Neural crest cell (in vitro differentiated cells): ENCODE measurements at regions not wholly inside any gene's neighbourhood (a gene's known extent, or its start where the extent isn't known, plus 50 kb on each side); places are given as distances from the start of the nearest gene placed in this dataset.

Source experiments
- DNase-seq: peaks from one replicate; pipeline ENCODE4 v3.0.0; 2021; ENCODE audit warnings: low read depth, mixed read lengths, low spot score
- H3K27ac Mint-ChIP-seq: one replicate; pipeline ENCODE4 v1.8.0; 2021; ENCODE audit warnings: mild to moderate bottlenecking, mixed read lengths; ENCODE audit not compliant: unreplicated experiment
- H3K27me3 Mint-ChIP-seq: 2 replicates; pipeline ENCODE4 v1.8.0; 2021; ENCODE audit warnings: low read depth, mild to moderate bottlenecking, mixed read lengths
- H3K36me3 Mint-ChIP-seq: 2 replicates; pipeline ENCODE4 v1.8.0; 2021; ENCODE audit warnings: low read depth, mild to moderate bottlenecking, mixed read lengths
- H3K4me1 Mint-ChIP-seq: 2 replicates; pipeline ENCODE4 v1.8.0; 2021; ENCODE audit warnings: mixed read lengths
- H3K4me3 Mint-ChIP-seq: one replicate; pipeline ENCODE4 v1.8.0; 2021; ENCODE audit warnings: mild to moderate bottlenecking, mixed read lengths
- H3K9me3 Mint-ChIP-seq: 2 replicates; pipeline ENCODE4 v1.8.0; 2021; ENCODE audit warnings: mixed read lengths
- TF ChIP-seq, protein P1 (sequence below): fragments of 200-600 bp; sonication (generic); conservative IDR thresholded peaks from 2 replicates; pipeline ENCODE4 v1.5.0; 2021; ENCODE audit warnings: antibody characterized with exemption, mild to moderate bottlenecking

- Mint-ChIP-seq H3K36me3 (no peaks in the 10 kb centered on the region), H3K27ac (no peak overlapping the region), H3K4me3 (no peak overlapping the region), H3K27me3 (peaks cover 15% of the 10 kb centered on the region), H3K9me3 (peaks cover 3% of the 10 kb centered on the region), H3K4me1 (no peaks in the 10 kb centered on the region)
- DNase-seq: no peak
- TF ChIP-seq, protein P1, sequence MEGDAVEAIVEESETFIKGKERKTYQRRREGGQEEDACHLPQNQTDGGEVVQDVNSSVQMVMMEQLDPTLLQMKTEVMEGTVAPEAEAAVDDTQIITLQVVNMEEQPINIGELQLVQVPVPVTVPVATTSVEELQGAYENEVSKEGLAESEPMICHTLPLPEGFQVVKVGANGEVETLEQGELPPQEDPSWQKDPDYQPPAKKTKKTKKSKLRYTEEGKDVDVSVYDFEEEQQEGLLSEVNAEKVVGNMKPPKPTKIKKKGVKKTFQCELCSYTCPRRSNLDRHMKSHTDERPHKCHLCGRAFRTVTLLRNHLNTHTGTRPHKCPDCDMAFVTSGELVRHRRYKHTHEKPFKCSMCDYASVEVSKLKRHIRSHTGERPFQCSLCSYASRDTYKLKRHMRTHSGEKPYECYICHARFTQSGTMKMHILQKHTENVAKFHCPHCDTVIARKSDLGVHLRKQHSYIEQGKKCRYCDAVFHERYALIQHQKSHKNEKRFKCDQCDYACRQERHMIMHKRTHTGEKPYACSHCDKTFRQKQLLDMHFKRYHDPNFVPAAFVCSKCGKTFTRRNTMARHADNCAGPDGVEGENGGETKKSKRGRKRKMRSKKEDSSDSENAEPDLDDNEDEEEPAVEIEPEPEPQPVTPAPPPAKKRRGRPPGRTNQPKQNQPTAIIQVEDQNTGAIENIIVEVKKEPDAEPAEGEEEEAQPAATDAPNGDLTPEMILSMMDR: no peak
Measured at GRCh38 chr6:105646391-105646867, 243.5 kb upstream of the PREP start.

GRCh38 chr6:105645958-105646357 lies 243.1 kb upstream of the PREP start:
- Mint-ChIP-seq H3K27ac (no peak overlapping the region), H3K9me3 (peaks cover 3% of the 10 kb centered on the region), H3K4me3 (no peak overlapping the region), H3K27me3 (peaks cover 15% of the 10 kb centered on the region), H3K4me1 (no peaks in the 10 kb centered on the region), H3K36me3 (no peaks in the 10 kb centered on the region)
- no peak for DNase-seq
- TF ChIP-seq, protein P1: no peak

- TF ChIP-seq, protein P1: no peak
- Mint-ChIP-seq H3K9me3 (peaks cover 3% of the 10 kb centered on the region), H3K4me1 (no peaks in the 10 kb centered on the region), H3K36me3 (no peaks in the 10 kb centered on the region), H3K27me3 (peaks cover 15% of the 10 kb centered on the region), H3K4me3 (no peak overlapping the region), H3K27ac (no peak overlapping the region)
- DNase-seq: no peak
Measured at GRCh38 chr6:105645156-105645555, 242.3 kb upstream of the PREP start.

GRCh38 chr6:105644691-105645090 lies 241.8 kb upstream of the PREP start:
- TF ChIP-seq, protein P1: no peak
- DNase-seq: no peak
- no peaks in the 10 kb centered on the region for H3K4me1 Mint-ChIP-seq
- peaks cover 3% of the 10 kb centered on the region for H3K9me3 Mint-ChIP-seq
- no peak overlapping the region for H3K27ac Mint-ChIP-seq
- peaks cover 15% of the 10 kb centered on the region for H3K27me3 Mint-ChIP-seq
- H3K36me3 Mint-ChIP-seq: no peaks in the 10 kb centered on the region
- no peak overlapping the region for H3K4me3 Mint-ChIP-seq

- Mint-ChIP-seq H3K36me3 (no peaks in the 10 kb centered on the region), H3K27ac (no peak overlapping the region), H3K9me3 (peaks cover 3% of the 10 kb centered on the region), H3K4me3 (no peak overlapping the region), H3K27me3 (peaks cover 11% of the 10 kb centered on the region), H3K4me1 (no peaks in the 10 kb centered on the region)
- TF ChIP-seq, protein P1: no peak
- no peak for DNase-seq
Measured at GRCh38 chr6:105644073-105644489, 241.2 kb upstream of the PREP start.

DNA sequence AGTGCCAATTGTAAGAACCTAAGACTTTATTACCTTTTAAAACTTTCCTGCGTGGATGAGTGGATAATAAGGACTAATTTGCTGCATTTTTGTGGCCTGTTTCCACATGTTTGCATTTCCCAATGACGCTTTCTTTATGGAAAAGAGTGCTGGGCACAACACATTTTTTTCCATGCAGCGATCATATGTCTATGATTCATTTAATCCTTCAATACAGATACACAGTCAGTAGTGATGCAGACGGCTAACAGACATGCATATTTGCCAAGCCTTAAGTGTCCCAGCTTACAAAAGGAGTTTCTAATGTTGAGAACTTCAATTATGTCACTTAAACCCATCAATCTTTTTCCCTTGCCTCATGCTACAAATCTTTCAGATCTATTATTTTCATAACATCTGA lies 239.8 kb upstream of the PREP start:
- Mint-ChIP-seq H3K27ac (no peak overlapping the region), H3K4me3 (no peak overlapping the region), H3K9me3 (peaks cover under 1% of the 10 kb centered on the region), H3K27me3 (peaks cover under 1% of the 10 kb centered on the region), H3K4me1 (no peaks in the 10 kb centered on the region), H3K36me3 (no peaks in the 10 kb centered on the region)
- TF ChIP-seq, protein P1: no peak
- no peak for DNase-seq
